Fibroblast of pulmonary artery (primary cell): ENCODE measurements at regions not wholly inside any gene's neighbourhood (a gene's known extent, or its start where the extent isn't known, plus 50 kb on each side); places are given as distances from the start of the nearest gene placed in this dataset.

Experiments
- DNase-seq: peaks from one replicate; pipeline ENCODE4 v3.0.0-alpha.2; 2010; ENCODE audit warnings: low read depth
- H3K4me3 ChIP-seq: replicated peaks from 2 replicates; pipeline ENCODE4 v1.5.1; 2011; ENCODE audit warnings: low read depth, mild to moderate bottlenecking, control low read depth, low read length, moderate library complexity
- CTCF ChIP-seq: IDR thresholded peaks from 2 replicates; pipeline ENCODE4 v1.5.1; 2011; ENCODE audit warnings: mild to moderate bottlenecking, control low read depth, low read length, inconsistent platforms; ENCODE audit errors: missing control alignments

- no peak overlapping the region for H3K4me3 ChIP-seq
- no peak for DNase-seq
- TF ChIP-seq CTCF, result no peak
Observed at GRCh38 chr10:34920578-34920977, 105.5 kb upstream of the PARD3 start.

GRCh38 chr10:34918776-34919315, 103.8 kb upstream of the PARD3 start:
- TF ChIP-seq CTCF, result no peak
- DNase-seq, result no peak
- H3K4me3 ChIP-seq, result no peak overlapping the region

GRCh38 chr10:34918060-34918775, 103.1 kb upstream of the PARD3 start:
- H3K4me3 ChIP-seq, result no peak overlapping the region
- TF ChIP-seq CTCF, result no peak
- no peak for DNase-seq

- no peak for TF ChIP-seq CTCF
- peak; percentile 60 for DNase-seq
- no peak overlapping the region for H3K4me3 ChIP-seq
Observed at GRCh38 chr10:34916314-34916713, 101.2 kb upstream of the PARD3 start.

- no peak for TF ChIP-seq CTCF
- no peak for DNase-seq
- H3K4me3 ChIP-seq, result no peak overlapping the region
Observed at GRCh38 chr10:34912771-34913170, 97.7 kb upstream of the PARD3 start.

- H3K4me3 ChIP-seq, result no peak overlapping the region
- DNase-seq, result no peak
- no peak for TF ChIP-seq CTCF
Observed at GRCh38 chr10:34911661-34912205, 96.6 kb upstream of the PARD3 start.

- DNase-seq, result no peak
- H3K4me3 ChIP-seq, result no peak overlapping the region
- no peak for TF ChIP-seq CTCF
Observed at GRCh38 chr10:34908481-34908880, 93.4 kb upstream of the PARD3 start.
